Globus pallidus (tissue), 1 donor: ENCODE measurements at regions not wholly inside any gene's neighbourhood (a gene's known extent, or its start where the extent isn't known, plus 50 kb on each side); places are given as distances from the start of the nearest gene placed in this dataset.
"Not testable (repeated sequence)": the region's sequence is repeated elsewhere in the genome, so short reads cannot be mapped to it uniquely, and the experiment has no call there.

Experiments used
- DNase-seq: peaks from one replicate; pipeline ENCODE4 v3.0.0-alpha.2; 2015; ENCODE audit warnings: low spot score

DNA sequence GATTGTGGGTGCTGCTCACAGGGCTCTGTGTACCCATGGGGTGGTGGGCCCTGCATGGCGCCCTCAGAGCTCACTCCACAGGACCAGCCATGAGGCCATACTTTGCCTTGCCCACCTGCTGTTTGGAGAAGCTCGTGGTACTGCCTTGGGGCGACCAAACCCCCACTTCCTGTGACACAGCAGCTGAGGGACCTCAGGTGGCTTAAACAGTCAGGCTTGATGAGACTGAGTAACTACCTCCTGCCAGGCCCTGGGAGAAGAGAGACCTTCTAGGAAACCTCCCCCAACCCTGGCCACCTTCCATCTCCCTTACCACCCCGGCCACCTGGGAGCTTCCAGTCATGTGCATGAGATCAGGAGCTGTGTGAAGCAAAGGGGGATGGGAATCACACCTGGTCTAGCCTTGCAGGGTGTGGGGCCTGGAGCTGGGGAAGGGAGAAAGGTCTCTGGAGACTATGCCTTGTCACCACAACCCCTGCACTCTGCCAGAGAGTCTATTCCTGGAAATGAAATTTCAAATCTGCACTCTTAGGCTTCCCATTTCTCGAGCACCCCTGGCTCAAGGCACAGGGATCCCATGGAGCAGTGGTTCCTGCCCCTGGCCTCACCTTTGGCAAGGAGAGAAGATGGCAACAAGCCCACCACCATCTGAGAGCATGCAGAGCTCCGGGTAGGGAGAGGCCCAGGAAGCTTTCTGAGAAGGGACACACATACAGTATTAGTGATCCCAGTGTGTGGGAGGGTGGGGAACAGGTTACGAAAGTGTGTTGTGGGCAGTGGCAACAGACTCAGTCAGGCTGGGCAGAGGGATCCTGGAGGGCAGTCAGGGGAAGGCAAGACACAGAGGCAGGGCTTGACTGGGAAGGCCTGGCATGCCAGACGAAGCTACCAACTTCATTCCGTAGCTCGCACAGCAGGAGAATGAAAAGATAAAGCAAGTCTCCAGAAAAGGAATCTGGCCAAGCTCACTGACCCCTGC, 125.0 kb downstream of the URI1 start:
- DNase-seq: no peak

DNA sequence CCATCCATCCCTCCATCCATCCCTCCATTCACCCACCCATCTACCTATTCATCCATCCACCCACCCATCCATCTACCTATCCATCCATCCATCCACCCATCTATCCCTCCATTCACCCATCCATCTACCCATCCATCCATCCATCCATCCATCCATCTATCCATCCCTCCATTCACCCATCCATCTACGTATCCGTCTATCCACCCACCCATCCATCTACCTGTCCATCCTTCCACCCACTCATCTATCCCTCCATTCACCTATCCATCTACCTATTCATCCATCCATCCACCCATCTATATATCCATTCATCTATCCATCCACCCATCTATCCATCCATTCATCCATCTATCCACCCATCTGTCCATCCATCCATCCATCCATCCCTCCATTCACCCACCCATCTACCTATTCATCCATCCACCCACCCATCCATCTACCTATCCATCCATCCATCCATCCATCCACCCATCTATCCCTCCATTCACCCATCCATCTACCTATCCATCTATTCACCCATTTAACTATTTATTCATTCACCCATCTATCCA, 126.0 kb downstream of the URI1 start:
- not testable (repeated sequence) for DNase-seq

DNA sequence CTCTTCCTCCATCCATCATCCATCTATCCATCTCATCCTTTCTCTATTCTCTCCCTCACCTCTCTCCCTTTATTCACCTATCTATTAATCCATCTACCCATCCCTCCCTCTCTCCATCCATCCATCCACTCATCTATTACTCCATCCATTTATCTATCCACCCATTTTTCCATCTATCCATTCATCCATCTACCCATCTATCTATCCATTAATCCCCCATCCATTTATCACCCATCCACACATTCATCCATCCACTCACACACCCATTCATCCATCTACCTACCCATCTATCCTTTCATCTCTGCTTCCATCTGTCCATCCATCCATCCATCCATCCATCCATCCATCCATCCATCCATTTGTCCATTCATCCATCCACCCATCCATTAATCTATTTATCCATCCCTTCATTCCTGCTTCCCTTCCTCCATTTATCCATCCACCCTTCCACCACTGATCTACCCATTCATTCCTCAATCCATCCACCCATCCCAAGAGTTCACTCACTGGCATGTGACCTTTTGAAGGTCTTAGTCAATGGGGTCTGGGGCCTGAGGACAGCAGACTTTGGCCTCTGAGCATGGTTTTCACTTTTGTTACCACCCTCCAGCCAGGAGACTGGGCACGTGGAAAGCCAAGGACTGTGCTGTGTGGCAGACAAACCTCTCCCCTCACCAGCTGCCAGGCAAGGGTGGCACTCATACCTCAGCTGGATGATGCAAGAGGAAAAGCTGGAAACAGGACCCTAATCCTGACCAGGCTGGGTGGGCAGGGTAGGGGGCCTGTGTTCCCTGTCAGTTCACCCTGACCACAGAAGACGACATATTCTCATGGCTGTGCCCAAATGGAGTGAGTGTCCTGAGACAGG, 126.7 kb downstream of the URI1 start:
- no peak for DNase-seq

DNA sequence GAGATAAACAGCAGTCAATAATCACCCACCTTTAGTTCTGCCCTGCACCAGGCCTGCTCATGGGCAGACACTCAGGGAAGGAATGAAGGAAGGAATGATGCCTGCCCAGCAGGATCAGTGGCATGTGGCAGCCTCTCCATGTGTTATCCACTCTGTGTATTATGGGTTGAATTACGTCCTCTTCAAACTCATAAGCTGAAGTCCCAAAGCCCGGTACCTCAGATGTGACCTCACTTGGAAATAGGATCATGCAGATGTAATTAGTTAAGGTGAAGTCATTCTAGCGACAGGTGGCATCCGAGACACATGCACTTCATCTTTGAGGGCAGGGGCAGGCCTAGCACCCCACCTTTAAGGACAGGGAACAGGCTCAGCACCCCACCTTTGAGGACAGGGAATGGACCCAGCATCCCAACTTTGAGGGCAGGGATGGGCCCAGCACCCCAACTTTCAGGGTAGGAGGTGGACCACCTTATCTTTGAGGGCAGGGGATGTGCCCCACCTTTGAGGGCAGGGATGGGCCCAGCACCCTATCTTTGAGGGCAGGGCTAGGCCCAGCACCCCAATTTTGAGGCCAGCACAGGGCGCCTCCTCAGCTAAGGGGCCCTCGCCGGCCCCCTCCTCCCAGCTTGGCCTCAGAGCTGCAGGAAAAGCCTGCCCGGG, 127.6 kb downstream of the URI1 start:
- no peak for DNase-seq

DNA sequence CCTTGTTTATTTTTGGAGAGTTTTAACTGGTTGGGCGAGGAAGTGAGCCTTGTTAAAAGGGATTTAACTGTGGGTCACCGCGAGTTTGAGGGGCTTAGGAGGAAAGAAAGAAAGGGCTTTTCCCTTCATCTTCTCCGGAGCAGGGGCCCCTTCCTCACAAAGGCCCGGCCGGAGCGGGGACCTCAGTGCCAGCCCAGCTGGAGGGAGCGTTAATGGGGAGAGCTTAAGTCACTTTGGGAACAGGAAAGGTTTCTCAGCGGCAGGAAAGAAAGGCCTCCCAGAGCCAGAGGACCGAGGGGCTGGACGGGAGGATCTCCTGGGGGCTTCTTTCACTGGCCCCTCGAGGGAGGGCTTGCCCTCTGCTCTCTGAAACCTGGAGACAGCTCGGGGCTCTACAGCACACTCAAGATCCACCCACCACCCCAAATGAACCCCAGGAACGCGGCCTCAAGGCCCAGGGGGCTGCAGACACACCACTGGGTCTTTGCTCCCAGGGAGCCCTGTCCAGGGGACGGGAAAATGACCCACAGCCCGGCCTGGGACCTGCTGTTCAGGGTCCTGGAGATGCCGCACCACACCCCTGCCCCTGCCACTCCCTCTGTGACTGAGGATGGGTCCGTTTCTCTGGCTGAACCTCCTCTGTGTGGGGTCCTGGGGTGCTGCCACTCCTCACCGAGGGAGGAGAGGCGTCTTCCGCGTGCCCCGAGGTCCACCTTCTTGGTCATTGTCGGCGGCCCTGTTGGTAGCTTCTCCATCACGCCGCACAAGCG, 128.3 kb downstream of the URI1 start:
- no peak for DNase-seq

DNA sequence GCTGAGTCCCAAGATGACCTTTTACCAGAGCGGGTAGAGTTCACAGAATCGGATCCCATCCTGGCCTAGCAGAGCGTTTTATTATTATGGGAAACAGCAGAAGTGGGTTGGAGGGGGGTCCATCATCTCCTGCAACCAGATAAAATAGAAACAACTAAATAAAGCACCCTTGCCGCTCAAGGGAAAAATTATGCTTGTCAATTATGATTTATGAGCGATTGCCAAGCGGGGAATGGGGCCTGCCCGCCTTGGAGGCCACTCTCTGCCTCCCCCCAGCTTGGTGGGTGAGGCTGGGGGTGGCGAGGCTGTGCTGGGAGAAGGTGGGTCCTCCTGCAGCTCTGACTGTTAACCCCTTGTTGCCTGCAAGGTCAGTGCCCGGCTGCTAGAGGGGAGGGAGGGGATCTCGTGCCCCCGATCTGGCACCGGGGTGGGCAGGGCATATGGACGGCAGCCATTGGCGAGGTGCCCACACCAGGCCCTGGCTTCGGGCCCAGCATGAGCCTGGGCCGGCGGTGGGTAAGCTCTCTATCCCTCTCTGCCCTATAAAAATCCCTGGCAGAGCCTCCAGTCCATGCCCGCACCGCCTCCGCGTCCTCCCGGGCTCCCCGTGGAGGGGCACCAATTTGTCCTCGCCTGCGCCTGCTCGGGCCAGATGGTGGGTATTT, 129.1 kb downstream of the URI1 start:
- DNase-seq: no peak

DNA sequence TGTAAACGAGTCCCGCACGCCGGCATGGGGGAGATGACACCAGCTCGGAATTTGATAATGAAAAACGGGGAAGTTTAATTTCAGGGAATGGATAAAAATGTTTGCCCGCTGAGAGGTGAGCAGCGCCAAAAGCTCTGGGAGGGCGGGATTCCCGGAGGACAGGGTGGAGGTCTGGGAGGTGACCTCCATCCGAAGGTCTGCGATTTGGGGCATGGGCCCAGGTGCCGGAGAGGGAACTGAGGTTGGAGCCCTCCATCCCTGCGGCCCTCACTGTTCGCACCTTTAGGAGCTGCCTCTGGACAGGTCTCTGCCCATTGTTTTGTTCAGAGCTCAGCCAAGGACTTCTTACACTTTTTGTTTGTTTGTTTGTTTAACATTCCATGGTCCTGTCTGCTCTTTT, 129.8 kb downstream of the URI1 start:
- DNase-seq: no peak

DNA sequence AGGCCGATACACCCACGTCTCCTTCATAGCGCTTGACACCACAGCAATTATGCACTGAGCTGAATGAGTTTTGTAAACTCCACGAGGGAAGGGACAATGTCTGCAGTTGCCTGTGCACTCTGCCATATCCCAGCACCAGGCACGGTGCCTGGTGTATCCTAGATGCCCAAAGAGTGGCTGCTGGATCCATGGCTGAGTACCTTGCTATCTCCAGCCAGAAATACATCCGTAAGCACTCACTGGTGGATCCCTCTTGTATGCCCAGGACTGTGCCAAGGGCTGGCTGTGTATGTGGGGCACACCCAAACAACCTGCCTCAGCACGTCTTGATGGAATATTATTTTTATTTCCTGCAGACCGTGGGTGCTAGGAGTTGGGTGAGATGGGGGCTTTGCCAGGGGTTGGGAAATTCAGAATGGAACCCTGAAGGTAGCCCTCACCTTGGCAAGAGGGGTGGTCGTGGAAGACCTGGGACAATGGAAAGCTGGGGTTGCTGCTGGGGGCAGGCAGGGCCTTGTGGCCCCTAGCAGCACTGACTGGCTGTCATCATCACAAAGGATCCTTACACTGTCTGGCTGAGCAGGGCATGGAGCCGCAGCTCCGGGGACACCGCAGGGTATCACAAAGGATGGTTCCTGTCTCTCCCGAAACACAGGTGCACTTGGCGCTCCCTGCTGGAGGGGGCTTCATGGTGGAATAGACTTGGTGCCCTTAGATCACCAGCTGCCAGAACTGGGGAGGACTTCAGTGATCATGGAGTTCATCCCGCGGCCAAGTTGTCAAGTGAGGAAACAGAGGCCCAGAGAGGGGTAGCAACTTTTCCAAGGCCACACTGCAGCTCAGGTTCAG, 131.3 kb downstream of the URI1 start:
- DNase-seq: no peak

DNA sequence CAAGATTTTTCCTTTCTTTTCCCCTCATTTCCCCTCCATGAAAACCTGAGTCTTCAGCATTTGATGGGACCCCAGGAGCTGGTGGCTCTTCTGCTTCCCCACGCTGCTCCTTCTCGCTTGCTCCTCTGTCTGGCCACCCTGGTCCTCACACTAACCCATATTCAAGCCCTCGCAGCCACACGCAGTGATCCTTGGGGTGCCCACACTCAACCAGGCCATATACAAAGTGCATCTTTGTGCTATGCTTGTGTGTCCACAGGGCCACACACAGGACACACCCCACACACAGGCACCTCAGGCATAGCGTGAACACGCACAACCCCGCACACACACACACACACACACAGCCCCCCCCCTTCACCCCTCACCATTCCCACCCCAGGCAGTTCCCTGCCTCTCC, 132.1 kb downstream of the URI1 start:
- no peak for DNase-seq

DNA sequence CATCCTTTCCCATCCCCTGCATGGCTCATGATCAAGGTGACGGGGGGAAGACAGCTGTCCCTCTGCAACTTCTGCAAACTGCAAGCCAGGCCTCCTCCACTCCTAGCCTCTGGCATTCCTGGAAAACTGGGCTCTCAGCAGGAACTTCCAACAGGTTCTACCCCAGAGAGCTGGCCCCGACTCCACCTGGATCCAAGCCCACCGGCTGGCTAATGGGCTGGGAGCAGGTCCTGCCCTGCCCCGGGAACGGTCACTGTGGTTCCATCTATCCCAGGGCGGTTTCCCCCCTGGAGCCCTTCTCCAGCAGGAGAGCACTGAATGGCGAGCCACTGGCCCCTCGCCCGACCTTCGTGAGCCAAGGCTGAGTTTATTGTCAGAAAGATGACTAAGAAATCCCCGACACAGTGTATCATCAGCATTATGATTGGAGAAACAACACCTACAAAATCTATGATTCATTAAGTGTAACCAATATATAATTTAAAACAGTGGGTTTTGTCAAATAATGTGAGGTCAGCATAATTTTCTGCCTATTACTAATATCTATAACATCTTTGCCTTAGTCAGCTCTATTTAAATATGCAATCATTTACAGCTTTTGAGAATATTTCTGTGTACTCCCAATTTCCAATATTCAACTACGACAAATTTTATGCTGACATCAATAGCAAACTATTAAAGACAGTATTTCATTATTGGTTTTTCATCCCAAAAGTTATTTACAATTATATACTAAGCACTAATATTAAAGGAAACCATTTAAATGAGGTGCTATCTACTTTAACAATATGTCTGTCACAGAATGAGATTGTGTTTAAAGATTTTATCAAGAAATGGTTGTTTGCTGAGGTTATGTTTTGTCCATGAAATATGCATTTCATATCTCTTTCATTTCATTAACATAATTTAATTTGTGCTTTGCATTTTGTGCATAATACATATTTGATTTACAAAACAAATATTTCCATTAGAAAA, 133.0 kb downstream of the URI1 start:
- no peak for DNase-seq

DNA sequence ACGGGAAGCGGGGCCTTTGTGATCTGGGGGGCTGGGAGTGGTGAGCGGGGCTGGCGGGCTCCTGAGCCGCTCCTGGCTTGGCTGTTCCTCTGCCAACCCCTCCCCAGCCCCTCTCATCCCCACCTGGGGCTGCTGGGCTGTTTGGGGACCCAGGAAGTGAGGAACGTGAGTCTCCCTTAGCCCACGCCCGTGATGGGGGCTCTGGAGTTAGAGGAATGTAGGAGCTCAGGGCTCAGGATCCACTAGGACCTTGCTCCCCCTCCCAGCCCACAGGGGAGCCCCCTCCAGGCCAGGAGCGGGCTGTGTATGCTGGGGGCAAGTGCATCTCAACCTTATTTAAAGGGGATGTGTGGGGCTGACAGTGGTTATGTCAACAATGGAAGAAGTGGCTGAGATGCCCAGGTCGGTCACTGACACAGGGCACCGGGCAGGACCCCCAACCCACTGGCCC, 134.1 kb downstream of the URI1 start:
- DNase-seq: no peak

DNA sequence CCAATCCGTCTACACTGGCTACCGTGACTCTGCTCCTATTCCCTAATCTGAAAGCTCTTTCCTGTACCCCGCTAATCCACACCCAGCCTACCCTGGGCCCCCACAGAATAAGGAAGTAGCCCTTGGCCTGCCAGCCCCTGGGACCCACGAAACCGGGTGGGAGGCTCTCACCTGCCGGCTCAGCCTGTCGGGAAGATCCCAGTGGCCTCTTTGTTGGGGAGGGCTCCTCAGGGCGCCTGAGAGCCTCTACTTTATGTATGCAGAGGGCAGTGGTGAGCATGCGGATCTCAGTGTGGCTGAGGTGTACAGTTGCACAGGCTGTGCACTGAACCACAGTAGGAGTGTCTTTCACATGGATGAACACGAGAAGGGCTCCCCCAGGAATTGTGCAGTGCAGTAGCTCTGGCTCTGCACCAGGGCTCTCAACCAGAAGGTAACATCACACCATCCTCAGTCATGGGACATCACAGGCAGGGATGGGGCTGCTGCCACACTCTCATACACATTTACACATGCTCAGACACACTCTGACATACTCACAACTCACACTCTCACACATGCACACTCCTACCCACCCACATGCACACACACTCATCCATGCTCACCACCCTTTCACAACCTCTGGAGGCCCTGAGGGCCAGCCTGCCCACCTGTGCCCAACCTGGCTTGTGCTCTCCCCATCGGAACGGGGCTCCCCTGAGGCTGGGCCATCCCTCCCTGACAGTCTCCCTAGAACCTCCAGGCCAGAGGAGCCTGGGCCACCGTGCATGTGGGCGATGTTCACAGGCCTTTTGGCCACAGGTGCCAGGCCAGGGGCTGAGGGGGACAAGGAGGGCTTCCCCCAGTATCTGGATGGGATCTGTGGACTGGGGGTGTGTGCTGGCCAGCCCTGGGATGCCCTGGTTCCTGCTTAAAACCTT, 135.0 kb downstream of the URI1 start:
- DNase-seq: no peak

DNA sequence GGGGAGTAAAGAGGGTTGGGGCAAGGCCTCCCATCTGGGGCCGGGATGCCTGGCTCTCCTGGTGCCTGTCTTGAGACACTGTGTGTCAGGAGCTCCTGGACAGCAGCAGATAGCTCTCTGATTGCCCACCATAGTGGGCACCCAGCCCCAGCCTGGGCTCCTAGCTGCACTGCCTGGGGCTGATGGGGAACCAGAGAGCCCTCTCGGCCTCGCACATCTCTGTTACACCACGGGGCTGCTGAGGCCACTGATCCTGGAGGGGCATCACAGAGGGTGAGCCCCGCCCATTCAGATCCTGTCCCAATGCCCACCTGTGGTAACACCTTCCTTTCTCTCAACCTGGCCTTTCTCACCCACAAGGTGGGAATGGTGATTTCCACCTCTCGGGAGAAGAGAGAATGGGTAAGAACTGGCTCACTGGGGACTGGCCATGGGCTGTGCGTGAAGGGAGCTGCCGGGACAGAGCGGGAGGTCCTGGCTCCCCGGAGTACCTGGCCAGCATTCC, 135.9 kb downstream of the URI1 start:
- no peak for DNase-seq

DNA sequence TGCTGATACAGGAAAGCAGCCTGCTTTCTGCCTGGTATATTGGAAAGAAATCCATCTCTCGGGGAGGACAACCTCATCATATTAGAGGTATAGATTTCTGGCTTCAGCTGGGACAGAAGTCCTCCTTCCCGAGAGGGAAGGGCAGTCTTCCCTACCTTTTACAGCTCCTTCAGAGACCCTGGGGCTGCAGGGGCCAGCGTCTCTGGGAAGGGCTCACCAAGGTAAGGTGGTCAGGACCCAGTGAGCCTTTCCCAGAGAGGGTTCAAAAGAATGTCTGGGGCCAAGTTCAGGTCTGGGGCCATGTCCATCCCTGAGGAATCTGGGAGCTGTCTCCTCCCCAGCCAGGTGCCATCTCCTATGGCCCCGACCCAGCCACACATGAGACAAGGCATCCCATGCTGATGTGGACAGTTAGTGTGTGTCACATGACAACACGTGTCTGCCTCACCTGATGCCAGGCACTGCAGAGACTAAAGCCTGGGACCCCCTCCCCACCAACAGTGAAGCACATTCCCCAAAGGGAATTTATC, 136.4 kb downstream of the URI1 start:
- no peak for DNase-seq

DNA sequence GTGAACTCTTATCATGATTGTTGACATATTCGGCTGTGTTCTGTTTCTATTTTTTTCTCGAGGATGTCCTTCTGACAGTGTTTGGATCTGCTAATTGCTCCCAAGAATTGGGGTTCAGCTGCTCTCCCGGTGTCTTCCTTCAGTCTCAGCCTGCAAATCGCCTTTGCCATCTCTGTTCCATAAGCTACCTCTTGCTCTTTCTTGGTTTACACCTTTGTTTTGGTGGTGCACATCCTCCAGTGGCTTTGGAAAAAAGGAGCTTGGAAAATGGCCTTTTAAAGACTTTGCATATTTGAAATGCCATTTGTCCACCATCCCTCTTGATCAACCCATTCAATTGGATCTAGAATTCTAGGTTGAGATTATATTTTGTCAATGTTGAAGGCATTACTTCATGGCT, 137.2 kb downstream of the URI1 start:
- no peak for DNase-seq

DNA sequence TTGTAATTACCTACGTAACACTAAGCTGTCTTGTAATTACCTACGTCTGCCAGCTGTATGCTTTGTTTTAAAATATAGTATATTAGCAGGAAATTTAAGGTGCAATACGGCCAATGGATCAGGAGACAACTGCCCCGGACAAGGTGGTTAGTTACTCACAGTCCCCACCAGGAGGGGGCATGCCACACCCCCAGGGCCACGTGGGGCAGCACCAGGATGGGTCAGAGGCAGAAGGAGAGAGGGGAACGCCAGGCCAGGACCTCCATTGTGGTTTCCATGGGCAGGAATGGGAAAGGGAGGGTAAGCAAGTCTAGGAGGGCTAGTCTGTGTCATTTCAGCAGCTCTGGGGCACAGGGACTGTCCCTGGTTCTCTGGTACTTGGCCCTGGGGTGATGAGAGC, 140.1 kb downstream of the URI1 start:
- DNase-seq: no peak

DNA sequence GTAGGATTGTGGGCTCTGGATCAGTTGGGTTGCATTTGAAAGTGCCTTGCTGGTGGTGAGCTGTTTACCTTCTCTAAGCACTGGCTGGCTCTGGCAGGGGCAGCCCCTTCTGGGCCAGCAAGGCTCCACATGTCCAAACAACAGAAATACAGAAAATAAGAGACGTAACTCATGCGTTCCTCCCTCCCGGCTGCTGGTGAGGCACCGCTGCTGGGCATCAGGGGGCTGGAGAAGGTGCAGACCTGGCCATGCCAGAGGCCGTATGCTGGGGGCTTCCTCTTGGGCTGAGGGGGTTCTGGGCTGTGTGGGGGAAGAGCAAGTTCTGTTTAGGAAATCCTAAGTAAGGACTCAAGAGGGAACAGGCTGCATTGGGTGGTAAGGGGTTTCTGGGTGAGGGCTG, 140.6 kb downstream of the URI1 start:
- DNase-seq: no peak
